ENCODE measurements at regions not wholly inside any gene's neighbourhood (a gene's known extent, or its start where the extent isn't known, plus 50 kb on each side); places are given as distances from the start of the nearest gene placed in this dataset.

DNA sequence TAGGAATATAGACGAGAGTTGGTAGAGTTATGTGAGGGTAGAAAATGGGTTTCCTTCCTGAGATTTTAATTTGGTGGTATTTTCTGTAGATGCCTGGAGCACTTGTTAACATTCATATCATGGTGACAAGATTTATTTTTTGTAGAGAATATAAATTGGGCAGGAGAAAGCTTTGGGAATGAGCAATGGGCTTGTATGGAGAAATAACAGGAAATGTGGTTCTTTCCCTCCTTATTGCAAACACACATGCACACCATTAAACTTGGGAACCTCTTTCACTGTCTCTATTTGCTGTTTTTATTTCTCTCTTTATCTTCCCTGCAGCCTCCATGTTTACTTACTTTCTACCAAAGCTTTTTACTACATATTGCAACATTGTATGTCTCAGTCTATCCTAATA is 1653.6 kb downstream of the OLFM4 start (continued):
- TF ChIP-seq, protein P1, sequence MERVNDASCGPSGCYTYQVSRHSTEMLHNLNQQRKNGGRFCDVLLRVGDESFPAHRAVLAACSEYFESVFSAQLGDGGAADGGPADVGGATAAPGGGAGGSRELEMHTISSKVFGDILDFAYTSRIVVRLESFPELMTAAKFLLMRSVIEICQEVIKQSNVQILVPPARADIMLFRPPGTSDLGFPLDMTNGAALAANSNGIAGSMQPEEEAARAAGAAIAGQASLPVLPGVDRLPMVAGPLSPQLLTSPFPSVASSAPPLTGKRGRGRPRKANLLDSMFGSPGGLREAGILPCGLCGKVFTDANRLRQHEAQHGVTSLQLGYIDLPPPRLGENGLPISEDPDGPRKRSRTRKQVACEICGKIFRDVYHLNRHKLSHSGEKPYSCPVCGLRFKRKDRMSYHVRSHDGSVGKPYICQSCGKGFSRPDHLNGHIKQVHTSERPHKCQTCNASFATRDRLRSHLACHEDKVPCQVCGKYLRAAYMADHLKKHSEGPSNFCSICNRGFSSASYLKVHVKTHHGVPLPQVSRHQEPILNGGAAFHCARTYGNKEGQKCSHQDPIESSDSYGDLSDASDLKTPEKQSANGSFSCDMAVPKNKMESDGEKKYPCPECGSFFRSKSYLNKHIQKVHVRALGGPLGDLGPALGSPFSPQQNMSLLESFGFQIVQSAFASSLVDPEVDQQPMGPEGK (CRISPR knock-in tag; IDR thresholded peaks at IDR 0.05; ENCODE audit: borderline replicate concordance) = no peak
- TF ChIP-seq CSDC2 (CRISPR knock-in tag; IDR thresholded peaks at IDR 0.05) = no peak

DNA sequence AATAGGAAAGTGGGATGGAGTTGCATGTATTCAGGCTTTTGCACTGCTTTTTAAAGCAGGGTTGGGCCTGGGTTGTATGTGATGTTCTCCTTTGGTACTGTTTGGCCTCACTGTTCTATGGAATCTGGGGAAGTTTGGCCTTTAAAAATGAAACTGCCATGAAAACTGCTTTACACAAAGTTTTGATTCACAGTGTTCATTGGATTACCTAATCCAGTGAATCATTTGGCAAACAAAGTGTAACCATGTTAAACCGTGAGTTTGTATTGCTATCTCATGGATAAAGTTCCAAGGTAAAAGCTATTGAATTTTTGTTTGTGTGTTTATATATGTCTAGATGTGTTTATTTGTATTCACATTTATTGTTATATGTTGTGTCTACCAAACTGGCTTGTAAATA is 1658.6 kb downstream of the OLFM4 start:
- TF ChIP-seq TOX (CRISPR knock-in tag; IDR thresholded peaks at IDR 0.05; ENCODE audit: borderline replicate concordance) = no peak
- TF ChIP-seq, protein P2, sequence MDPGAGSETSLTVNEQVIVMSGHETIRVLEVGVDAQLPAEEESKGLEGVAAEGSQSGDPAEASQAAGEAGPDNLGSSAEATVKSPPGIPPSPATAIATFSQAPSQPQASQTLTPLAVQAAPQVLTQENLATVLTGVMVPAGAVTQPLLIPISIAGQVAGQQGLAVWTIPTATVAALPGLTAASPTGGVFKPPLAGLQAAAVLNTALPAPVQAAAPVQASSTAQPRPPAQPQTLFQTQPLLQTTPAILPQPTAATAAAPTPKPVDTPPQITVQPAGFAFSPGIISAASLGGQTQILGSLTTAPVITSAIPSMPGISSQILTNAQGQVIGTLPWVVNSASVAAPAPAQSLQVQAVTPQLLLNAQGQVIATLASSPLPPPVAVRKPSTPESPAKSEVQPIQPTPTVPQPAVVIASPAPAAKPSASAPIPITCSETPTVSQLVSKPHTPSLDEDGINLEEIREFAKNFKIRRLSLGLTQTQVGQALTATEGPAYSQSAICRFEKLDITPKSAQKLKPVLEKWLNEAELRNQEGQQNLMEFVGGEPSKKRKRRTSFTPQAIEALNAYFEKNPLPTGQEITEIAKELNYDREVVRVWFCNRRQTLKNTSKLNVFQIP (CRISPR knock-in tag; IDR thresholded peaks at IDR 0.05; ENCODE audit: borderline replicate concordance, low read depth) = no peak
- TF ChIP-seq, protein P1 (CRISPR knock-in tag; IDR thresholded peaks at IDR 0.05; ENCODE audit: borderline replicate concordance) = no peak
- TF ChIP-seq BACH2 (CRISPR knock-in tag; IDR thresholded peaks at IDR 0.05; ENCODE audit: borderline replicate concordance) = no peak
- TF ChIP-seq GLIS3 (CRISPR knock-in tag; IDR thresholded peaks at IDR 0.05) = no peak
- no peak for TF ChIP-seq ZFP30 (CRISPR knock-in tag; IDR thresholded peaks at IDR 0.05)
- TF ChIP-seq ZC3H10 (CRISPR knock-in tag; IDR thresholded peaks at IDR 0.05) = no peak
- no peak for TF ChIP-seq TCF4 (CRISPR knock-in tag; IDR thresholded peaks at IDR 0.05; ENCODE audit: borderline replicate concordance)
- TF ChIP-seq CSDC2 (CRISPR knock-in tag; IDR thresholded peaks at IDR 0.05) = no peak
- no peak for TF ChIP-seq ESRRG (CRISPR knock-in tag; IDR thresholded peaks at IDR 0.05)
- TF ChIP-seq, protein P3, sequence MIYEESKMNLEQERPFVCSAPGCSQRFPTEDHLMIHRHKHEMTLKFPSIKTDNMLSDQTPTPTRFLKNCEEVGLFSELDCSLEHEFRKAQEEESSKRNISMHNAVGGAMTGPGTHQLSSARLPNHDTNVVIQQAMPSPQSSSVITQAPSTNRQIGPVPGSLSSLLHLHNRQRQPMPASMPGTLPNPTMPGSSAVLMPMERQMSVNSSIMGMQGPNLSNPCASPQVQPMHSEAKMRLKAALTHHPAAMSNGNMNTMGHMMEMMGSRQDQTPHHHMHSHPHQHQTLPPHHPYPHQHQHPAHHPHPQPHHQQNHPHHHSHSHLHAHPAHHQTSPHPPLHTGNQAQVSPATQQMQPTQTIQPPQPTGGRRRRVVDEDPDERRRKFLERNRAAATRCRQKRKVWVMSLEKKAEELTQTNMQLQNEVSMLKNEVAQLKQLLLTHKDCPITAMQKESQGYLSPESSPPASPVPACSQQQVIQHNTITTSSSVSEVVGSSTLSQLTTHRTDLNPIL (CRISPR knock-in tag; IDR thresholded peaks at IDR 0.05; ENCODE audit: low read depth) = no peak
- TF ChIP-seq RARB (CRISPR knock-in tag; IDR thresholded peaks at IDR 0.05) = no peak
- TF ChIP-seq ARNTL (CRISPR knock-in tag; IDR thresholded peaks at IDR 0.05; ENCODE audit: borderline replicate concordance, low read depth) = no peak
- TF ChIP-seq, protein P4, sequence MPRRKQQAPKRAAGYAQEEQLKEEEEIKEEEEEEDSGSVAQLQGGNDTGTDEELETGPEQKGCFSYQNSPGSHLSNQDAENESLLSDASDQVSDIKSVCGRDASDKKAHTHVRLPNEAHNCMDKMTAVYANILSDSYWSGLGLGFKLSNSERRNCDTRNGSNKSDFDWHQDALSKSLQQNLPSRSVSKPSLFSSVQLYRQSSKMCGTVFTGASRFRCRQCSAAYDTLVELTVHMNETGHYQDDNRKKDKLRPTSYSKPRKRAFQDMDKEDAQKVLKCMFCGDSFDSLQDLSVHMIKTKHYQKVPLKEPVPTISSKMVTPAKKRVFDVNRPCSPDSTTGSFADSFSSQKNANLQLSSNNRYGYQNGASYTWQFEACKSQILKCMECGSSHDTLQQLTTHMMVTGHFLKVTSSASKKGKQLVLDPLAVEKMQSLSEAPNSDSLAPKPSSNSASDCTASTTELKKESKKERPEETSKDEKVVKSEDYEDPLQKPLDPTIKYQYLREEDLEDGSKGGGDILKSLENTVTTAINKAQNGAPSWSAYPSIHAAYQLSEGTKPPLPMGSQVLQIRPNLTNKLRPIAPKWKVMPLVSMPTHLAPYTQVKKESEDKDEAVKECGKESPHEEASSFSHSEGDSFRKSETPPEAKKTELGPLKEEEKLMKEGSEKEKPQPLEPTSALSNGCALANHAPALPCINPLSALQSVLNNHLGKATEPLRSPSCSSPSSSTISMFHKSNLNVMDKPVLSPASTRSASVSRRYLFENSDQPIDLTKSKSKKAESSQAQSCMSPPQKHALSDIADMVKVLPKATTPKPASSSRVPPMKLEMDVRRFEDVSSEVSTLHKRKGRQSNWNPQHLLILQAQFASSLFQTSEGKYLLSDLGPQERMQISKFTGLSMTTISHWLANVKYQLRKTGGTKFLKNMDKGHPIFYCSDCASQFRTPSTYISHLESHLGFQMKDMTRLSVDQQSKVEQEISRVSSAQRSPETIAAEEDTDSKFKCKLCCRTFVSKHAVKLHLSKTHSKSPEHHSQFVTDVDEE (CRISPR knock-in tag; IDR thresholded peaks at IDR 0.05) = no peak
- TF ChIP-seq SNAI2 (CRISPR knock-in tag; IDR thresholded peaks at IDR 0.05) = no peak
- no peak for TF ChIP-seq ZFP3 (CRISPR knock-in tag; IDR thresholded peaks at IDR 0.05)
- ATAC-seq = no peak

DNA sequence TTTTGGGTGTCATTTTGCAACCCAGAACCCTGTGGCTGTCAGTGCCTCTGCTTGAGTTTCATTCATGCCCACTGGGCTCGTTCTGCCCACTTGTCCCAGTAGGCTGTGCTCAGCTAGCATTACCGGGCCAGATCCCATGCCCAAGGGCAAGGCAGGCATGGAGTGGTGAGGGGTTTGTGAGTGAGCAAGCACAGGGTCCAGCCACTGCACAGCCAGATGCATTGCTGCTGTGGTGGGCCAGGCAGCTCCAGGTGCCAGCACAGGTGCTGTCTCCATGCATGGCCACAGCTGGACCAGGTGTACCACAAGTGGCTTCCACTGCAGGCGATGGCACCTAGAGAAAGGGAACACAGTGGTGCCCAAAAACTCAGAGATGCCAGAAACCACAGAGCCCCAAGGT is 1671.2 kb downstream of the OLFM4 start:
- no peak for ATAC-seq
- TF ChIP-seq TOX (CRISPR knock-in tag; IDR thresholded peaks at IDR 0.05; ENCODE audit: borderline replicate concordance) (no peak), GLIS3 (CRISPR knock-in tag; IDR thresholded peaks at IDR 0.05) (no peak), ISL1 (CRISPR knock-in tag; IDR thresholded peaks at IDR 0.05) (no peak), PPARA (CRISPR knock-in tag; IDR thresholded peaks at IDR 0.05; ENCODE audit: borderline replicate concordance) (no peak)
- TF ChIP-seq, protein P2 (CRISPR knock-in tag; IDR thresholded peaks at IDR 0.05; ENCODE audit: borderline replicate concordance, low read depth) = no peak
